Peyer's patch (tissue), 4 donors: ENCODE measurements at regions not wholly inside any gene's neighbourhood (a gene's known extent, or its start where the extent isn't known, plus 50 kb on each side); places are given as distances from the start of the nearest gene placed in this dataset.

Experiments
- CTCF ChIP-seq, 6 experiments: fragments of 450-650 bp in 4 of 6; fragments of 200-600 bp in 2 of 6; sonication (generic) in 1 of 6; IDR thresholded peaks; one replicate each; pipeline ENCODE4 v1.5.1; 2017 to 2019; ENCODE audit warnings: antibody characterized with exemption in 6 of 6, mild to moderate bottlenecking in 3 of 6, moderate library complexity in 1 of 6
- POLR2A ChIP-seq, 2 donors: fragments of 450-650 bp; IDR thresholded peaks; one replicate each; pipeline ENCODE4 v1.5.1; 2017; ENCODE audit warnings: antibody characterized with exemption in 2 of 2, mild to moderate bottlenecking in 2 of 2, moderate library complexity in 2 of 2

- TF ChIP-seq CTCF (IDR thresholded peaks at IDR 0.05), result no peak
- TF ChIP-seq POLR2A (IDR thresholded peaks at IDR 0.05), result no peak
Observed at GRCh38 chr5:167943343-167943742, 348.1 kb upstream of the WWC1 start.
